ENCODE measurements at regions not wholly inside any gene's neighbourhood (a gene's known extent, or its start where the extent isn't known, plus 50 kb on each side); places are given as distances from the start of the nearest gene placed in this dataset.

- POLR2A ChIA-PET, result no interaction called here
- intact Hi-C loops (cut with micrococcal nuclease), result no loop called here
- Histone ChIP-seq H3K9me2 (ENCODE audit: insufficient read depth) (no peaks in the 10 kb centered on the region), H4K20me1 (ENCODE audit: insufficient read depth) (no peaks in the 10 kb centered on the region), H3K9ac (ENCODE audit: low read length) (no peak overlapping the region), H3K27me3 (ENCODE audit: insufficient read depth, low read length) (no peaks in the 10 kb centered on the region), H2AFZ (ENCODE audit: low read depth, low read length, poor library complexity, severe bottlenecking) (no peak overlapping the region), H3K9me3 (ENCODE audit: control insufficient read depth in 1 of 2, insufficient read depth in 1 of 2, low read depth in 1 of 2, low read length in 2 of 2) (no peaks in the 10 kb centered on the region), H3K27ac (ENCODE audit: low read depth, low read length) (no peak overlapping the region), H3K79me2 (ENCODE audit: insufficient read depth, low read length) (no peaks in the 10 kb centered on the region), H3K4me2 (ENCODE audit: low read length) (no peak overlapping the region), H3K36me3 (ENCODE audit: control insufficient read depth in 1 of 2, insufficient read depth in 2 of 2, low read length in 2 of 2) (no peaks in the 10 kb centered on the region), H3K4me1 (ENCODE audit: control insufficient read depth in 1 of 2, insufficient read depth in 2 of 2, low read length in 2 of 2) (no peaks in the 10 kb centered on the region), H3K4me3 (replicated peaks in 1 of 2; ENCODE audit: low read depth in 1 of 2, low read length in 2 of 2) (no peak overlapping the region)
- BruUV-seq (replicated peaks), result no TSS peak
- DNase-seq (ENCODE audit: low read depth, low spot score) (no peak), ATAC-seq (no peak)
- CTCF ChIA-PET, result no interaction called here
- TF ChIP-seq SP1 (IDR thresholded peaks at IDR 0.05; ENCODE audit: low read depth) (no peak), JUND (IDR thresholded peaks at IDR 0.05) (no peak), ZFX (IDR thresholded peaks at IDR 0.05) (no peak), TCF7L2 (IDR thresholded peaks at IDR 0.05; ENCODE audit: borderline replicate concordance, extremely low read depth, insufficient read depth, insufficient read length) (no peak), ATF3 (IDR thresholded peaks at IDR 0.05) (no peak), FOSL1 (IDR thresholded peaks at IDR 0.05; ENCODE audit: low read depth) (no peak), YY1 (IDR thresholded peaks at IDR 0.05; ENCODE audit: extremely low read depth, insufficient replicate concordance, low read depth, low read length) (no peak), EZH2phosphoT487 (IDR thresholded peaks at IDR 0.05; ENCODE audit: borderline replicate concordance) (no peak), CEBPB (IDR thresholded peaks at IDR 0.05; ENCODE audit: low read depth) (no peak), REST (IDR thresholded peaks at IDR 0.05; ENCODE audit: low read depth) (no peak), CBX3 (IDR thresholded peaks at IDR 0.05; ENCODE audit: low read depth) (no peak), SIN3A (IDR thresholded peaks at IDR 0.05; ENCODE audit: low read depth) (no peak), ZNF274 (IDR thresholded peaks at IDR 0.05; ENCODE audit: low read depth, low read length) (no peak), POLR2AphosphoS5 (IDR thresholded peaks at IDR 0.05; ENCODE audit: low read depth, low read length) (no peak), ELF1 (IDR thresholded peaks at IDR 0.05; ENCODE audit: borderline replicate concordance, low read depth) (no peak)
- RAD21 ChIA-PET (ENCODE audit: low non-redundant PET in 1 of 2, low total read pairs in 2 of 2, uncharacterized antibody in 2 of 2, unreplicated experiment in 2 of 2), result no interaction called here
Observed at GRCh38 chr2:22993250-22993649, 391.7 kb upstream of the KLHL29 start.
